IMR-90 (cell line): ENCODE measurements at regions not wholly inside any gene's neighbourhood (a gene's known extent, or its start where the extent isn't known, plus 50 kb on each side); places are given as distances from the start of the nearest gene placed in this dataset.

Source experiments
- ATAC-seq: fragments of 200-7000 bp; cut with Tn5 transposase; 2 replicates; pipeline ENCODE4 v1.9.1; 2020; ENCODE audit warnings: low read depth, mild to moderate bottlenecking, moderate library complexity
- BruUV-seq: library from RNA; stranded (reverse); fragments of 400-500 nt; replicated peaks from 2 replicates; lab custom pipeline; 2021; lab: Mats Ljungman, UMichigan
- CTCF ChIA-PET: fragments of 300-600 bp; formaldehyde crosslinking; extraction: SDS; loops from one replicate; lab custom pipeline; 2021; ENCODE audit warnings: antibody characterized with exemption; lab: Yijun Ruan, JAX
- POLR2A ChIA-PET: fragments of 300-600 bp; sonication (Branson Sonifier 250); formaldehyde crosslinking; loops from one replicate; lab custom pipeline; 2022; ENCODE audit warnings: antibody characterized with exemption; ENCODE audit not compliant: unreplicated experiment; lab: Charles Lee
- DNase-seq: peaks from one replicate; pipeline ENCODE4 v3.0.0; 2013
- H2AFZ ChIP-seq: replicated peaks from 2 replicates; pipeline ENCODE3; 2013; ENCODE audit warnings: low read length, mild to moderate bottlenecking; ENCODE audit not compliant: poor library complexity
- H2AK5ac ChIP-seq: 2 replicates; pipeline ENCODE4 v1.6.1; 2013; ENCODE audit warnings: low read depth, low read length, inconsistent platforms
- H2AK9ac ChIP-seq: replicated peaks from 2 replicates; pipeline ENCODE3; 2013; ENCODE audit warnings: mild to moderate bottlenecking, low read depth, low read length, moderate library complexity; ENCODE audit not compliant: poor library complexity
- H2BK120ac ChIP-seq: 2 replicates; pipeline ENCODE4 v1.6.1; 2013; ENCODE audit warnings: low read depth, low read length, inconsistent platforms
- H2BK15ac ChIP-seq: 3 replicates; pipeline ENCODE4 v1.6.1; 2013; ENCODE audit warnings: low read depth, low read length, inconsistent platforms
- H2BK20ac ChIP-seq: 2 replicates; pipeline ENCODE4 v1.6.1; 2013; ENCODE audit warnings: low read depth, mild to moderate bottlenecking, inconsistent platforms, low read length, moderate library complexity
- H2BK5ac ChIP-seq: 2 replicates; pipeline ENCODE4 v1.6.1; 2013; ENCODE audit warnings: mild to moderate bottlenecking, low read depth, low read length, inconsistent platforms; ENCODE audit not compliant: poor library complexity, severe bottlenecking
- H3K14ac ChIP-seq: replicated peaks from 2 replicates; pipeline ENCODE4 v1.6.1; 2013; ENCODE audit warnings: low read depth, low read length, inconsistent platforms
- H3K18ac ChIP-seq: 2 replicates; pipeline ENCODE4 v1.6.1; 2013; ENCODE audit warnings: low read depth, low read length, control low read depth
- H3K23ac ChIP-seq: 2 replicates; pipeline ENCODE4 v1.6.1; 2013; ENCODE audit warnings: low read depth, low read length, inconsistent platforms
- H3K27ac ChIP-seq: 2 replicates; pipeline ENCODE4 v1.5.1; 2013; ENCODE audit warnings: mild to moderate bottlenecking, control low read depth, low read length; ENCODE audit not compliant: insufficient read depth
- H3K27me3 ChIP-seq: 2 replicates; pipeline ENCODE4 v1.6.1; 2013; ENCODE audit warnings: low read length; ENCODE audit not compliant: control insufficient read depth, insufficient read depth
- H3K36me3 ChIP-seq: 2 replicates; pipeline ENCODE4 v1.6.1; 2013; ENCODE audit warnings: low read length, mixed read lengths; ENCODE audit not compliant: control insufficient read depth, insufficient read depth
- H3K4ac ChIP-seq: 2 replicates; pipeline ENCODE4 v1.6.1; 2013; ENCODE audit warnings: low read depth, low read length, inconsistent platforms
- H3K4me1 ChIP-seq: 2 replicates; pipeline ENCODE4 v1.6.1; 2013; ENCODE audit warnings: low read length, mixed read lengths; ENCODE audit not compliant: control insufficient read depth, insufficient read depth
- H3K4me2 ChIP-seq: 2 replicates; pipeline ENCODE4 v1.6.1; 2013; ENCODE audit warnings: low read depth, mild to moderate bottlenecking, control low read depth, low read length, moderate library complexity
- H3K4me3 ChIP-seq: 2 replicates; pipeline ENCODE4 v1.5.1; 2013; ENCODE audit warnings: low read depth, mild to moderate bottlenecking, control low read depth, low read length, moderate library complexity; ENCODE audit not compliant: insufficient read depth
- H3K56ac ChIP-seq: 2 replicates; pipeline ENCODE4 v1.6.1; 2013; ENCODE audit warnings: low read length, inconsistent platforms; ENCODE audit not compliant: insufficient read depth; ENCODE audit errors: extremely low read depth
- H3K79me1 ChIP-seq, 2 experiments: 2 replicates each; pipeline ENCODE4 v1.6.1; 2013; ENCODE audit warnings: low read length in 2 of 2, inconsistent platforms in 1 of 2, low read depth in 1 of 2
- H3K9ac ChIP-seq: 2 replicates; pipeline ENCODE4 v1.6.1; 2013; ENCODE audit warnings: low read depth, low read length, control low read depth
- H3K9me1 ChIP-seq: 2 replicates; pipeline ENCODE4 v1.6.1; 2013; ENCODE audit warnings: low read length, inconsistent platforms; ENCODE audit not compliant: insufficient read depth
- H3K9me3 ChIP-seq: 2 replicates; pipeline ENCODE4 v1.6.1; 2013; ENCODE audit warnings: low read length; ENCODE audit not compliant: control insufficient read depth, insufficient read depth
- H4K20me1 ChIP-seq: 2 replicates; pipeline ENCODE4 v1.6.1; 2013; ENCODE audit warnings: low read length, inconsistent platforms; ENCODE audit not compliant: insufficient read depth
- H4K5ac ChIP-seq: 2 replicates; pipeline ENCODE4 v1.6.1; 2013; ENCODE audit warnings: mild to moderate bottlenecking, low read depth, low read length, control low read depth
- H4K8ac ChIP-seq, 2 experiments: 2 replicates each; pipeline ENCODE4 v1.6.1; 2013; ENCODE audit warnings: low read depth in 2 of 2, low read length in 2 of 2, control low read depth in 1 of 2, inconsistent platforms in 1 of 2
- H4K91ac ChIP-seq: 2 replicates; pipeline ENCODE4 v1.6.1; 2013; ENCODE audit warnings: low read depth, low read length, inconsistent platforms; ENCODE audit not compliant: insufficient read depth
- CEBPB ChIP-seq: IDR thresholded peaks from 2 replicates; pipeline ENCODE4 v1.6.1; 2012; ENCODE audit warnings: low read depth, low read length, improper control_type of control experiment
- CHD1 ChIP-seq: IDR thresholded peaks from 2 replicates; pipeline ENCODE4 v1.6.1; 2012; ENCODE audit warnings: low read depth, low read length, improper control_type of control experiment
- FOS ChIP-seq: fragments of 150-350 bp; IDR thresholded peaks from 2 replicates; pipeline ENCODE4 v1.6.1; 2016; ENCODE audit warnings: low read depth, low read length
- MAZ ChIP-seq: IDR thresholded peaks from 2 replicates; pipeline ENCODE4 v1.6.1; 2012; ENCODE audit warnings: low read depth, mild to moderate bottlenecking, low read length, improper control_type of control experiment, moderate library complexity, borderline replicate concordance
- MXI1 ChIP-seq: IDR thresholded peaks from 2 replicates; pipeline ENCODE4 v1.6.1; 2012; ENCODE audit warnings: low read depth, mild to moderate bottlenecking, low read length, moderate library complexity, borderline replicate concordance
- NFE2L2 ChIP-seq: fragments of 150-350 bp; IDR thresholded peaks from 2 replicates; pipeline ENCODE4 v1.6.1; 2016; ENCODE audit warnings: low read depth, mild to moderate bottlenecking, low read length
- POLR2A ChIP-seq: IDR thresholded peaks from 2 replicates; pipeline ENCODE4 v1.6.1; 2012; ENCODE audit warnings: mild to moderate bottlenecking, low read depth, low read length
- RAD21 ChIP-seq: IDR thresholded peaks from 2 replicates; pipeline ENCODE4 v1.6.1; 2012; ENCODE audit warnings: low read length, improper control_type of control experiment
- RCOR1 ChIP-seq: IDR thresholded peaks from 2 replicates; pipeline ENCODE4 v1.6.1; 2012; ENCODE audit warnings: mild to moderate bottlenecking, low read length, improper control_type of control experiment; ENCODE audit not compliant: insufficient replicate concordance
- RFX5 ChIP-seq: IDR thresholded peaks from 2 replicates; pipeline ENCODE4 v1.8.0; 2012; ENCODE audit warnings: low read depth, mild to moderate bottlenecking, low read length, moderate library complexity
- SMC3 ChIP-seq: fragments of 150-350 bp; IDR thresholded peaks from 2 replicates; pipeline ENCODE4 v1.6.1; 2016; ENCODE audit warnings: low read depth, mild to moderate bottlenecking, antibody characterized with exemption, low read length, moderate library complexity
- WGBS, 2 experiments: methylation state at CpG; one replicate each; pipeline versions ENCODE4 v1.1.5 to v1.1.7; 2013; ENCODE audit warnings: missing lambda C conversion rate in 2 of 2; ENCODE audit not compliant: insufficient read length in 1 of 2; ENCODE audit errors: extremely low coverage in 2 of 2; 5-methylcytosine and 5-hydroxymethylcytosine counted together
- dilution Hi-C: fragments of 300-500 bp; cut with HindIII; formaldehyde crosslinking; loops from one replicate; pipeline ENCODE4 v1.14.3; 2018; ENCODE audit warnings: low sequenced_read_pairs; ENCODE audit not compliant: unreplicated experiment
- in situ Hi-C: fragments of 300-500 bp; cut with MboI; formaldehyde crosslinking; loops from 3 replicates; pipeline ENCODE4 v1.14.3; 2019; ENCODE audit warnings: low sequenced_read_pairs, inconsistent platforms, mixed read lengths
- intact Hi-C: fragments of 100-400 bp; cut with micrococcal nuclease; formaldehyde crosslinking; loops from 2 replicates; pipeline ENCODE4 v1.10.0; 2022
- TF ChIP-seq, protein P1 (sequence below): fragments of 150-350 bp; IDR thresholded peaks from 2 replicates; pipeline ENCODE4 v1.6.1; 2017; ENCODE audit warnings: mild to moderate bottlenecking, antibody characterized with exemption, low read length, low read depth
- TF ChIP-seq, protein P2 (sequence below): conservative IDR thresholded peaks from 2 replicates; pipeline ENCODE4 v1.5.1; 2012; ENCODE audit warnings: mild to moderate bottlenecking, low read depth, low read length, improper control_type of control experiment
- TF ChIP-seq, protein P3 (sequence below): fragments of 150-350 bp; IDR thresholded peaks from 2 replicates; pipeline ENCODE4 v1.6.1; 2016; ENCODE audit warnings: low read depth, mild to moderate bottlenecking, low read length, moderate library complexity, borderline replicate concordance

DNA sequence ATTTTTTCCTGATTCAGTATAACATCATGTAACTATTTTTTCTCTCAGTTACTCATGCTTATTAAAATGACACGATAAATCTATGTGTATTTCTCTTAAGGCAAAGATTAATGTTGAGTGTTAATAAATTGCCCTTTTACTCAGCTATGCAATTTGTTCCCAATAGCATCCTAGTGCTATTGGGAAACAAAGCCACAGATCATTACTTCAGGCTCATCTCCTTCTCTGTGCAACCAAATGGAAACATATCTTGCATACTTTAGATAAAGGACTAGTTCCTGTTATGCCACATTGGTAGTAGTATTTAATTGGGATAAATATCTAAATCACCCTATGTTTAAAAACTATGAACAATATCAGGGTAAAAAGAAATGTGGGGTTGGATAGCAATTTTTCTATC lies 106.2 kb downstream of the PLPPR4 start:
- H3K36me3 ChIP-seq: no peaks in the 10 kb centered on the region
- CTCF ChIA-PET: interaction anchor here (0.6 kb wide), 1 partner anchor 41 kb away, joined by 5 read pairs; no protein-coding TSS in a partner anchor
- no peak overlapping the region for H4K8ac ChIP-seq
- intact Hi-C loops (no loop called here), dilution Hi-C loops (no loop called here), in situ Hi-C loops (no loop called here)
- H3K14ac ChIP-seq: no peak overlapping the region
- no peak overlapping the region for H2AK5ac ChIP-seq
- H2AFZ ChIP-seq: no peak overlapping the region
- ATAC-seq: no peak
- WGBS, 2 experiments: no CpG with 5 or more reads among the region's 1 CpG
- H3K27me3 ChIP-seq: peaks cover 1% of the 10 kb centered on the region; the same call in 1 of the 2 replicates
- TF ChIP-seq SMC3 (no peak), MAZ (no peak), NFE2L2 (no peak), CHD1 (no peak), MXI1 (no peak), CEBPB (no peak), RFX5 (no peak), POLR2A (no peak), FOS (no peak), RAD21 (no peak), RCOR1 (no peak)
- TF ChIP-seq, protein P1, sequence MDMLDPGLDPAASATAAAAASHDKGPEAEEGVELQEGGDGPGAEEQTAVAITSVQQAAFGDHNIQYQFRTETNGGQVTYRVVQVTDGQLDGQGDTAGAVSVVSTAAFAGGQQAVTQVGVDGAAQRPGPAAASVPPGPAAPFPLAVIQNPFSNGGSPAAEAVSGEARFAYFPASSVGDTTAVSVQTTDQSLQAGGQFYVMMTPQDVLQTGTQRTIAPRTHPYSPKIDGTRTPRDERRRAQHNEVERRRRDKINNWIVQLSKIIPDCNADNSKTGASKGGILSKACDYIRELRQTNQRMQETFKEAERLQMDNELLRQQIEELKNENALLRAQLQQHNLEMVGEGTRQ: no peak
- TF ChIP-seq, protein P2, sequence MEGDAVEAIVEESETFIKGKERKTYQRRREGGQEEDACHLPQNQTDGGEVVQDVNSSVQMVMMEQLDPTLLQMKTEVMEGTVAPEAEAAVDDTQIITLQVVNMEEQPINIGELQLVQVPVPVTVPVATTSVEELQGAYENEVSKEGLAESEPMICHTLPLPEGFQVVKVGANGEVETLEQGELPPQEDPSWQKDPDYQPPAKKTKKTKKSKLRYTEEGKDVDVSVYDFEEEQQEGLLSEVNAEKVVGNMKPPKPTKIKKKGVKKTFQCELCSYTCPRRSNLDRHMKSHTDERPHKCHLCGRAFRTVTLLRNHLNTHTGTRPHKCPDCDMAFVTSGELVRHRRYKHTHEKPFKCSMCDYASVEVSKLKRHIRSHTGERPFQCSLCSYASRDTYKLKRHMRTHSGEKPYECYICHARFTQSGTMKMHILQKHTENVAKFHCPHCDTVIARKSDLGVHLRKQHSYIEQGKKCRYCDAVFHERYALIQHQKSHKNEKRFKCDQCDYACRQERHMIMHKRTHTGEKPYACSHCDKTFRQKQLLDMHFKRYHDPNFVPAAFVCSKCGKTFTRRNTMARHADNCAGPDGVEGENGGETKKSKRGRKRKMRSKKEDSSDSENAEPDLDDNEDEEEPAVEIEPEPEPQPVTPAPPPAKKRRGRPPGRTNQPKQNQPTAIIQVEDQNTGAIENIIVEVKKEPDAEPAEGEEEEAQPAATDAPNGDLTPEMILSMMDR: no peak
- TF ChIP-seq, protein P3, sequence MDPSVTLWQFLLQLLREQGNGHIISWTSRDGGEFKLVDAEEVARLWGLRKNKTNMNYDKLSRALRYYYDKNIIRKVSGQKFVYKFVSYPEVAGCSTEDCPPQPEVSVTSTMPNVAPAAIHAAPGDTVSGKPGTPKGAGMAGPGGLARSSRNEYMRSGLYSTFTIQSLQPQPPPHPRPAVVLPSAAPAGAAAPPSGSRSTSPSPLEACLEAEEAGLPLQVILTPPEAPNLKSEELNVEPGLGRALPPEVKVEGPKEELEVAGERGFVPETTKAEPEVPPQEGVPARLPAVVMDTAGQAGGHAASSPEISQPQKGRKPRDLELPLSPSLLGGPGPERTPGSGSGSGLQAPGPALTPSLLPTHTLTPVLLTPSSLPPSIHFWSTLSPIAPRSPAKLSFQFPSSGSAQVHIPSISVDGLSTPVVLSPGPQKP: no peak
- H4K20me1 ChIP-seq: no peaks in the 10 kb centered on the region
- no peak overlapping the region for H3K4me2 ChIP-seq
- no peak overlapping the region for H2AK9ac ChIP-seq
- no peak overlapping the region for H3K23ac ChIP-seq
- H3K27ac ChIP-seq: no peak overlapping the region
- H4K91ac ChIP-seq: no peak overlapping the region
- no peak overlapping the region for H2BK5ac ChIP-seq
- H3K18ac ChIP-seq: no peak overlapping the region
- H3K4me1 ChIP-seq: no peaks in the 10 kb centered on the region
- H2BK120ac ChIP-seq: no peak overlapping the region
- H3K9me1 ChIP-seq: no peaks in the 10 kb centered on the region
- POLR2A ChIA-PET: no interaction called here
- no peak overlapping the region for H2BK20ac ChIP-seq
- BruUV-seq: no TSS peak
- H2BK15ac ChIP-seq: no peak overlapping the region
- H3K9ac ChIP-seq: no peak overlapping the region
- H4K5ac ChIP-seq: no peak overlapping the region
- no peak overlapping the region for H3K56ac ChIP-seq
- no peaks in the 10 kb centered on the region for H3K79me1 ChIP-seq
- H3K4me3 ChIP-seq: no peak overlapping the region
- H3K9me3 ChIP-seq: no peaks in the 10 kb centered on the region
- H3K4ac ChIP-seq: no peak overlapping the region
- no peak for DNase-seq
